K562 (cell line): ENCODE measurements at regions not wholly inside any gene's neighbourhood (a gene's known extent, or its start where the extent isn't known, plus 50 kb on each side); places are given as distances from the start of the nearest gene placed in this dataset.

ENCODE experiments used
- ATAC-seq: fragments of 200-7000 bp; cut with Tn5 transposase; 3 replicates; pipeline ENCODE4 v1.9.1; 2020; ENCODE audit warnings: moderate library complexity
- BruUV-seq: library from RNA; stranded (reverse); fragments of 400-500 nt; replicated peaks from 2 replicates; lab custom pipeline; 2021; lab: Mats Ljungman, UMichigan
- CTCF ChIA-PET: fragments of 300-600 bp; formaldehyde crosslinking; extraction: SDS; loops from one replicate; lab custom pipeline; 2021; ENCODE audit warnings: low intra/inter-chr PET ratio; lab: Yijun Ruan, JAX
- POLR2A ChIA-PET: fragments of 300-600, 350-650 bp; sonication (Branson Sonifier 250); formaldehyde crosslinking; extraction: SDS; loops from one replicate; lab custom pipeline; 2021; ENCODE audit warnings: antibody characterized with exemption, inconsistent platforms; lab: Yijun Ruan, JAX
- DNase-seq, 4 experiments: peaks; one replicate each; pipeline versions ENCODE4 v3.0.0 to v3.0.0-alpha.2; 2011 to 2018; ENCODE audit warnings: low spot score in 3 of 4, mixed read lengths in 3 of 4; ENCODE audit errors: extremely low read depth in 1 of 4
- FAIRE-seq: peaks from 2 replicates; lab custom pipeline; 2011; peaks lifted over from hg19 to GRCh38; lab: Jason Lieb, UNC
- H2AFZ ChIP-seq: 2 replicates; pipeline ENCODE4 v1.6.0; 2011; ENCODE audit warnings: low read depth, low read length, control low read depth, inconsistent platforms
- H3K27ac ChIP-seq: fragments of 200-600 bp; 3 replicates; pipeline ENCODE4 v1.8.0; 2011; ENCODE audit warnings: low read depth, mild to moderate bottlenecking, control low read depth, inconsistent platforms, low read length, moderate library complexity, mixed read lengths; ENCODE audit errors: extremely low read depth
- H3K27me3 ChIP-seq, 2 experiments: fragments of 300-600 bp in 1 of 2; 2 replicates in 1 of 2; 3 replicates in 1 of 2; pipeline versions ENCODE4 v1.6.0 to v1.8.0; 2011; ENCODE audit warnings: inconsistent platforms in 2 of 2, low read length in 2 of 2, mild to moderate bottlenecking in 1 of 2, mixed read lengths in 1 of 2, moderate library complexity in 1 of 2; ENCODE audit not compliant: control insufficient read depth in 2 of 2, insufficient read depth in 2 of 2
- H3K36me3 ChIP-seq: fragments of 300-600 bp; 3 replicates; pipeline ENCODE4 v1.8.0; 2011; ENCODE audit warnings: mild to moderate bottlenecking, low read length, inconsistent platforms; ENCODE audit not compliant: control insufficient read depth, insufficient read depth
- H3K4me1 ChIP-seq, 2 experiments: fragments of 200-600 bp in 1 of 2; replicated peaks in 1 of 2; 2 replicates in 1 of 2; 3 replicates in 1 of 2; pipeline versions ENCODE4 v1.5.1 to v1.8.0; 2011; ENCODE audit warnings: inconsistent platforms in 2 of 2, low read length in 2 of 2, mild to moderate bottlenecking in 1 of 2, mixed read lengths in 1 of 2, moderate library complexity in 1 of 2; ENCODE audit not compliant: control insufficient read depth in 2 of 2, insufficient read depth in 2 of 2
- H3K4me2 ChIP-seq: 2 replicates; pipeline ENCODE4 v1.6.1; 2011; ENCODE audit warnings: low read length, control low read depth, inconsistent platforms, mixed read lengths; ENCODE audit not compliant: insufficient read depth
- H3K4me3 ChIP-seq: fragments of 200-600 bp; sonication (generic), shearing (Covaris generic); 2 replicates; pipeline ENCODE4 v1.5.1; 2016; ENCODE audit warnings: control low read depth, inconsistent platforms
- H3K79me2 ChIP-seq: fragments of 200-600 bp; 3 replicates; pipeline ENCODE4 v1.8.0; 2011; ENCODE audit warnings: low read length, inconsistent platforms; ENCODE audit not compliant: control insufficient read depth, insufficient read depth
- H3K9ac ChIP-seq, 2 experiments: 2 replicates each; pipeline versions ENCODE4 v1.6.0 to v1.6.1; 2011; ENCODE audit warnings: low read depth in 2 of 2, low read length in 2 of 2, control low read depth in 1 of 2, inconsistent platforms in 1 of 2, mild to moderate bottlenecking in 1 of 2, mixed read lengths in 1 of 2; ENCODE audit not compliant: insufficient read depth in 1 of 2
- H3K9me1 ChIP-seq: one replicate; pipeline ENCODE4 v1.6.0; 2011; ENCODE audit warnings: inconsistent platforms, mild to moderate bottlenecking, low read length, moderate library complexity; ENCODE audit not compliant: control insufficient read depth, insufficient read depth
- H3K9me3 ChIP-seq: replicated peaks from 2 replicates; pipeline ENCODE4 v1.5.1; 2011; ENCODE audit warnings: low read depth, low read length, inconsistent platforms; ENCODE audit not compliant: control insufficient read depth, insufficient read depth
- H4K20me1 ChIP-seq: replicated peaks from 2 replicates; pipeline ENCODE4 v1.6.1; 2011; ENCODE audit warnings: low read length, inconsistent platforms, mixed read lengths; ENCODE audit not compliant: control insufficient read depth, insufficient read depth
- ARID1B ChIP-seq: fragments of 450-650 bp; IDR thresholded peaks from 2 replicates; pipeline ENCODE4 v1.6.1; 2016; ENCODE audit warnings: antibody characterized with exemption, mild to moderate bottlenecking, inconsistent platforms
- PTBP1 ChIP-seq: fragments of 200-400 bp; formaldehyde crosslinking; IDR thresholded peaks from 2 replicates; pipeline ENCODE4 v1.6.1; 2017; ENCODE audit warnings: low read depth, low read length
- SP2 ChIP-seq: IDR thresholded peaks from 2 replicates; pipeline ENCODE4 v1.6.1; 2011; ENCODE audit warnings: mild to moderate bottlenecking, low read depth, low read length, moderate library complexity; ENCODE audit not compliant: poor library complexity, severe bottlenecking; ENCODE audit errors: extremely low read depth
- ZBTB43 ChIP-seq: sonication (generic); formaldehyde crosslinking; IDR thresholded peaks from 2 replicates; pipeline ENCODE4 v1.8.0; 2023; ENCODE audit warnings: mild to moderate bottlenecking, missing genetic modification reagents
- ZNF143 ChIP-seq: sonication (generic); formaldehyde crosslinking; IDR thresholded peaks from 2 replicates; pipeline ENCODE4 v1.9.0; 2022; ENCODE audit warnings: mild to moderate bottlenecking, missing genetic modification reagents
- ZNF408 ChIP-seq: fragments of 250-450 bp; sonication (Bioruptor Pico); IDR thresholded peaks from 2 replicates; pipeline ENCODE4 v1.4.0; 2020; ENCODE audit warnings: low read depth, mild to moderate bottlenecking, moderate library complexity
- WGBS: fragments of 100-300 bp; shearing (Covaris generic); methylation state at CpG from one replicate; pipeline ENCODE4 v1.1.6; 2016; ENCODE audit warnings: low coverage, mixed read lengths; ENCODE audit not compliant: insufficient coverage; ENCODE audit errors: missing lambda C conversion rate; 5-methylcytosine and 5-hydroxymethylcytosine counted together
- in situ Hi-C: fragments of 300-500 bp; cut with MboI; formaldehyde crosslinking; loops from 4 replicates; pipeline ENCODE4 v1.15.0; 2018; ENCODE audit warnings: inconsistent platforms, mixed read lengths
- intact Hi-C: fragments of 100-400 bp; cut with micrococcal nuclease; formaldehyde crosslinking; loops from 2 replicates; pipeline ENCODE4 v1.14.2; 2022

GRCh38 chr2:153227981-153228380 is 250.6 kb downstream of the RPRM start:
- 0 out of 2 replicates have a peak, but pooled peaks cover 2% of the 10 kb centered on the region for H3K9me3 ChIP-seq
- no peaks in the 10 kb centered on the region for H4K20me1 ChIP-seq
- H3K36me3 ChIP-seq, result no peaks in the 10 kb centered on the region
- 6% methylated on average over 2 of the region's 2 CpGs for WGBS
- no peak for ATAC-seq
- DNase-seq, result no peak
- FAIRE-seq, result no peak
- in situ Hi-C loops (no loop called here), intact Hi-C loops (no loop called here)
- no peak overlapping the region for H3K27ac ChIP-seq
- TF ChIP-seq PTBP1, result no peak
- no peak for TF ChIP-seq ZBTB43 (CRISPR knock-in tag)
- TF ChIP-seq SP2, result no peak
- TF ChIP-seq ZNF408 (CRISPR knock-in tag), result no peak
- no peak for TF ChIP-seq ARID1B
- TF ChIP-seq ZNF143 (CRISPR knock-in tag), result no peak
- H3K9me1 ChIP-seq, result no peaks in the 10 kb centered on the region
- ChIA-PET CTCF (no interaction called here), POLR2A (no interaction called here)
- no peak overlapping the region for H3K4me3 ChIP-seq
- no peaks in the 10 kb centered on the region for H3K4me1 ChIP-seq
- H3K9ac ChIP-seq, result no peak overlapping the region
- no peak overlapping the region for H2AFZ ChIP-seq
- no TSS peak for BruUV-seq
- no peak overlapping the region for H3K4me2 ChIP-seq
- no peaks in the 10 kb centered on the region for H3K27me3 ChIP-seq
- no peaks in the 10 kb centered on the region for H3K79me2 ChIP-seq
